H1 (cell line): ENCODE measurements at regions not wholly inside any gene's neighbourhood (a gene's known extent, or its start where the extent isn't known, plus 50 kb on each side); places are given as distances from the start of the nearest gene placed in this dataset.

Experiments used
- EP300 ChIP-seq, 2 experiments: IDR thresholded peaks; 1 replicate in 1 of 2; 2 replicates in 1 of 2; pipeline ENCODE4 v1.6.1; 2011 to 2012; ENCODE audit warnings: low read depth in 2 of 2, low read length in 2 of 2, mild to moderate bottlenecking in 2 of 2, borderline replicate concordance in 1 of 2, inconsistent platforms in 1 of 2, moderate library complexity in 1 of 2
- POLR2A ChIP-seq, 2 experiments: IDR thresholded peaks; 1 replicate in 1 of 2; 2 replicates in 1 of 2; pipeline ENCODE4 v1.6.1; 2011; ENCODE audit warnings: low read depth in 2 of 2, low read length in 2 of 2, mild to moderate bottlenecking in 2 of 2; ENCODE audit errors: control extremely low read depth in 1 of 2
- RAD21 ChIP-seq, 2 experiments: IDR thresholded peaks in 1 of 2; conservative IDR thresholded peaks in 1 of 2; 2 replicates each; pipeline ENCODE4 v1.6.1; 2011; ENCODE audit warnings: low read depth in 2 of 2, low read length in 2 of 2, improper control_type of control experiment in 1 of 2, inconsistent platforms in 1 of 2, mild to moderate bottlenecking in 1 of 2, moderate library complexity in 1 of 2

- TF ChIP-seq EP300 (IDR thresholded peaks at IDR 0.05; ENCODE audit: borderline replicate concordance in 1 of 2, low read depth in 2 of 2, low read length in 2 of 2) (no peak), POLR2A (IDR thresholded peaks at IDR 0.05; ENCODE audit: control extremely low read depth in 1 of 2, low read depth in 2 of 2, low read length in 2 of 2) (no peak), RAD21 (IDR thresholded peaks at IDR 0.05 in 1 of 2, conservative IDR thresholded peaks at IDR 0.05 in 1 of 2; ENCODE audit: low read depth in 2 of 2, low read length in 2 of 2) (no peak)
Measured at GRCh38 chr2:146270618-146271017, 1574.2 kb upstream of the ACVR2A start.
